ENCODE measurements at regions not wholly inside any gene's neighbourhood (a gene's known extent, or its start where the extent isn't known, plus 50 kb on each side); places are given as distances from the start of the nearest gene placed in this dataset.

DNA sequence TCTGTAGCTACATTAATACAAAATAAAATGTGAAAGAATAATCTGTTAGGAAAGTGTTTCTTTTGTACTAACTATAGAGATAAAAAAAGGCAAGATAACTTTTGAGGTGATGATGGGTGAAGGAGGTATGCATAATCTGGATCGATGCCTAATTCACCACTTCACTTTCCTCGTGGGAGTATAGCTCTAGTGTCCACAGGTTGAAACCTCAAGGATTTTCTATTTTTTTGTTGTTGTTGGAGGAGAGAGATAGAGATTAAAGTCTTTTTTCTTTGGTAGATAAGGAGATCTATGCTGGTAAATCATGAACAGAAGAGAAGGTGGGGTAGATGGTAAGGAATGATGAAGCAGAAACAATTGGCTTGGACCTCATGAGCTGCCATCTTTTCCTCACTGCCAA, 635.3 kb upstream of the ZEB2 start:
- Histone ChIP-seq H3K36me3 (no peaks in the 10 kb centered on the region), H3K27ac (no peak overlapping the region), H3K27me3 (no peaks in the 10 kb centered on the region), H3K4me1 (peaks cover 11% of the 10 kb centered on the region), H3K4me3 (no peak overlapping the region), H3K9me3 (no peaks in the 10 kb centered on the region)
- intact Hi-C loops (cut with DNase I), result no loop called here
- ATAC-seq (no peak), DNase-seq (no peak)
- TF ChIP-seq, protein P1, sequence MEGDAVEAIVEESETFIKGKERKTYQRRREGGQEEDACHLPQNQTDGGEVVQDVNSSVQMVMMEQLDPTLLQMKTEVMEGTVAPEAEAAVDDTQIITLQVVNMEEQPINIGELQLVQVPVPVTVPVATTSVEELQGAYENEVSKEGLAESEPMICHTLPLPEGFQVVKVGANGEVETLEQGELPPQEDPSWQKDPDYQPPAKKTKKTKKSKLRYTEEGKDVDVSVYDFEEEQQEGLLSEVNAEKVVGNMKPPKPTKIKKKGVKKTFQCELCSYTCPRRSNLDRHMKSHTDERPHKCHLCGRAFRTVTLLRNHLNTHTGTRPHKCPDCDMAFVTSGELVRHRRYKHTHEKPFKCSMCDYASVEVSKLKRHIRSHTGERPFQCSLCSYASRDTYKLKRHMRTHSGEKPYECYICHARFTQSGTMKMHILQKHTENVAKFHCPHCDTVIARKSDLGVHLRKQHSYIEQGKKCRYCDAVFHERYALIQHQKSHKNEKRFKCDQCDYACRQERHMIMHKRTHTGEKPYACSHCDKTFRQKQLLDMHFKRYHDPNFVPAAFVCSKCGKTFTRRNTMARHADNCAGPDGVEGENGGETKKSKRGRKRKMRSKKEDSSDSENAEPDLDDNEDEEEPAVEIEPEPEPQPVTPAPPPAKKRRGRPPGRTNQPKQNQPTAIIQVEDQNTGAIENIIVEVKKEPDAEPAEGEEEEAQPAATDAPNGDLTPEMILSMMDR (IDR thresholded peaks at IDR 0.05), result no peak

DNA sequence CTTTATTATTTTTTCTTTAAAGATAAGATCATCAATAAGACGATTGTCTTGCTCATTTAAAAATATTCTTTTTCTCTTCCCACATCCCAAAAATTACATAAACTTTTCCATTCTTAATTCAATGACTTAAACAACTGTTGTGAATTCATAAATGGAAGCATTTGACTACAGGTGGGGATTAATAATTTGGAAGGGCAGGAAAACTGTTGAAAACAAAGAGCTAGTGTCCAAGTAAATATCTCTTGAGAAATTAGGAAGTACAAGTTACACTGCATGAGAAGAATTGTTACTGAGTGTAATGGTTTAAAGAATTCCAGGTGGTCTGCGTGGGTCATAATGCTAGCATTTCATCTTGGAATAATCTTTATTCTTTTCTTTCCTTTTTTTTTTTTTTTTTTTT, 634.8 kb upstream of the ZEB2 start:
- ATAC-seq, result no peak

DNA sequence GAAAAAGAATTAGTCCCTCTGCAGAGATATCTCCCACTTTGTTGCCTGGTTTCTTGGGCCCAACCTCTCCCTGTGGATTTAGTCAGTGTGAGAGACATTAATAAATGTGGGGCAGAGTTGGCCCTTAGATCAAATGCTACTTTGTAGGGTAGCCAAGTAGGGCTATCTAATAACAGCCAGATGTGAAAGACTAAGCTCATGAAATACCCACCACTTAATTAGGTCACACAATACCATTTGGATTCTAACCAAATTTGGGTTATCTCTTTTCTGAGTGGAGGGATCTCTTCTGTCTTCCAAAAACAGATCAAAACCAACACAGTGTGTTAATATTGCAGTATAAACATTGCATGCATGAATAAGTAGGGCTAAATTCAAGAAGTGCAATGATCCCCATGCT, 626.8 kb upstream of the ZEB2 start:
- H3K4me1 ChIP-seq, result no peaks in the 10 kb centered on the region
- TF ChIP-seq, protein P1 (IDR thresholded peaks at IDR 0.05), result no peak
- no peaks in the 10 kb centered on the region for H3K9me3 ChIP-seq
- H3K4me3 ChIP-seq, result no peak overlapping the region
- no peak overlapping the region for H3K27ac ChIP-seq
- ATAC-seq (no peak), DNase-seq (no peak)
- no peaks in the 10 kb centered on the region for H3K36me3 ChIP-seq
- intact Hi-C loops (cut with DNase I), result no loop called here
- no peaks in the 10 kb centered on the region for H3K27me3 ChIP-seq

More for the DNA sequence above, 634.8 kb upstream of the ZEB2 start:
- H3K36me3 ChIP-seq, result no peaks in the 10 kb centered on the region
- no peaks in the 10 kb centered on the region for H3K9me3 ChIP-seq
- no peak for DNase-seq
- no peaks in the 10 kb centered on the region for H3K27me3 ChIP-seq
- no peak overlapping the region for H3K4me3 ChIP-seq
- peaks cover 11% of the 10 kb centered on the region for H3K4me1 ChIP-seq
- intact Hi-C loops (cut with DNase I), result no loop called here
- TF ChIP-seq, protein P1 (IDR thresholded peaks at IDR 0.05), result no peak
- no peak overlapping the region for H3K27ac ChIP-seq

DNA sequence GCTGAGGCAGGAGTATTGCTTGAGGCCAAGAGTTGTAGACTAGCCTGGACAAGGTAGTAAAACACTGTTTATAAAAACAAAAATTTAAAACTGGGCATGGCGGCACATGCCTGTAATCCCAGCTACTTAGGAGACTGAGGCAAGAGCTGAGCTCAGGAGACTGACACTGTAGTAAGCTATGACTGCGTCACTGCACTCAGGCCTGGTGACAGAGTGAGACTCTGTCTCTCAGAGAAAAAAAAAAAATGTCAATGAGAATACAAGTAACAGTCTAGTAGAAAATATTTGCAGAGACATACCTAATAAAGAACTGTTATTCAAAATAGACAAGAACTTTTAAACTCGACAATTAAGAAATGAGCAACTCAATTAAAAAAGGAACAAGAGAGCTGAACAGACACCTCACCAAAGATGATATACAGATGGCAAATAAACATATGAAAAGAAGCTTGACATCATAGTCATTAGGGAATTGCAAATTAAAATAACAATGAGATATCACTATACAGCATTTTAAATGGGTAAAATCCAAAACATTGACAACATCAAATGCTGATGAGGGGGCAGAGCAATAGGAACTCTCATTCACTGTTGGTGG, 624.3 kb upstream of the ZEB2 start:
- ATAC-seq (no peak), DNase-seq (no peak)
- Histone ChIP-seq H3K27me3 (no peaks in the 10 kb centered on the region), H3K9me3 (no peaks in the 10 kb centered on the region), H3K36me3 (no peaks in the 10 kb centered on the region), H3K4me1 (no peaks in the 10 kb centered on the region), H3K27ac (no peak overlapping the region), H3K4me3 (no peak overlapping the region)
- intact Hi-C loops (cut with DNase I), result no loop called here
- TF ChIP-seq, protein P1 (IDR thresholded peaks at IDR 0.05), result no peak

DNA sequence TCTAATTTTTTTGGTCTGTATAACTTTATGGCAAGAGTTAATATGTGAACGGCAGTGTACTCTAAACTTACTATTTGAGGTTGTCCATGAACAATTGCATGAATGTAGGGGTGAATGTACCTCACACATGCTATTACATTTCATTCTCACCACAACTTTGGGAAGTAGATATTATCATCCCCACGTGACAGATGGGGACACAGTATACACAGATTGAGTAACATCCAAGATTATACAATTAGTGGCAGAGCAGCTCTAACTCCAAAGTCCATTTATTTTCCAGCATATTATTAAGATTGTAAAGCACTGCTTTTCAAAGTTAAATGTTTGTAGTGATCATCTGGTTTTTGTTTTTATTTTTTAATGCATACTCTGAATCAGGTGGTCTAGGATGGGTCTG, 622.1 kb upstream of the ZEB2 start:
- Histone ChIP-seq H3K9me3 (no peaks in the 10 kb centered on the region), H3K4me1 (no peaks in the 10 kb centered on the region), H3K27me3 (no peaks in the 10 kb centered on the region), H3K27ac (no peak overlapping the region), H3K4me3 (no peak overlapping the region), H3K36me3 (no peaks in the 10 kb centered on the region)
- ATAC-seq (peak; percentile 51), DNase-seq (no peak)
- intact Hi-C loops (cut with DNase I), result no loop called here
- TF ChIP-seq, protein P1 (IDR thresholded peaks at IDR 0.05), result no peak

DNA sequence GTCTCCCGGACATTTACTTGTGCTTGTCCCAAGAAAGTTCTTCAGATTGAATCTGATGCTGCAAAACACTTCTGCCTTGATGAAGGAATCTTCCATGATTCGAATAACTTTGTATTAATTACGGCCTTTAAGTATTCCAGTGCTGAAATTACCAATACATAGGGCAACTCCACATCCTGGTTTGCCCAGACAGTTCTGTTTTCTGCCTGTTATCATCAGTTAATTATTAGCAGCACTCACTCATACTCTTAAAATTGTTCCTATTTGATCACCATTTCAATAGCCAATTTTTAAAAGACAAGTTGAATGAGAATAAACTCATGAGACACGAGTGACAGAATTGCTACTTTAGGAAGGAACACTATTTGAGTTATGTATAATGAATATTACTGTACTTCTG, 620.7 kb upstream of the ZEB2 start:
- DNase-seq, result no peak
- intact Hi-C loops (cut with DNase I), result no loop called here
- Histone ChIP-seq H3K36me3 (no peaks in the 10 kb centered on the region), H3K9me3 (no peaks in the 10 kb centered on the region), H3K4me3 (no peak overlapping the region), H3K4me1 (no peaks in the 10 kb centered on the region), H3K27me3 (no peaks in the 10 kb centered on the region), H3K27ac (no peak overlapping the region)
- TF ChIP-seq, protein P1 (IDR thresholded peaks at IDR 0.05), result no peak
- no peak for ATAC-seq
